Mucosa of descending colon (tissue), 3 donors: ENCODE measurements at regions not wholly inside any gene's neighbourhood (a gene's known extent, or its start where the extent isn't known, plus 50 kb on each side); places are given as distances from the start of the nearest gene placed in this dataset.

Source experiments
- ATAC-seq: fragments of 200-7000 bp; cut with Tn5 transposase; one replicate; pipeline ENCODE4 v1.9.1; 2020; ENCODE audit warnings: mild to moderate bottlenecking, moderate library complexity
- DNase-seq, 3 donors: peaks; one replicate each; pipeline ENCODE4 v3.0.0-alpha.2; 2020
- H3K36me3 ChIP-seq: fragments of 200-600 bp; one replicate; pipeline ENCODE4 v1.8.0; 2021; ENCODE audit warnings: low read depth, mild to moderate bottlenecking
- H3K4me1 ChIP-seq: fragments of 200-600 bp; one replicate; pipeline ENCODE4 v1.8.0; 2021; ENCODE audit warnings: low read depth, mild to moderate bottlenecking
- H3K4me3 ChIP-seq: fragments of 200-600 bp; one replicate; pipeline ENCODE4 v1.8.0; 2021; ENCODE audit warnings: mild to moderate bottlenecking
- H3K9me3 ChIP-seq: fragments of 200-600 bp; one replicate; pipeline ENCODE4 v1.8.0; 2021; ENCODE audit warnings: mild to moderate bottlenecking
- intact Hi-C, 2 donors: fragments of 100-400 bp; cut with DNase I in 1 of 2; cut with micrococcal nuclease in 1 of 2; formaldehyde crosslinking; loops; one replicate each; pipeline versions ENCODE4 v1.11.0 to v1.11.1; 2022; cut with DNase I, micrococcal nuclease
- TF ChIP-seq, protein P1 (sequence below): fragments of 200-600 bp; IDR thresholded peaks from one replicate; pipeline ENCODE4 v1.8.0; 2022; ENCODE audit warnings: antibody characterized with exemption, mild to moderate bottlenecking
- donor health status: DM: no; HTN: no; CAD: no; lungs with moderate emphysema.
- donor health status: DM: no; HTN: no; CAD: no.
- donor health status: DM: no; HTN: yes; CAD: no.

DNA sequence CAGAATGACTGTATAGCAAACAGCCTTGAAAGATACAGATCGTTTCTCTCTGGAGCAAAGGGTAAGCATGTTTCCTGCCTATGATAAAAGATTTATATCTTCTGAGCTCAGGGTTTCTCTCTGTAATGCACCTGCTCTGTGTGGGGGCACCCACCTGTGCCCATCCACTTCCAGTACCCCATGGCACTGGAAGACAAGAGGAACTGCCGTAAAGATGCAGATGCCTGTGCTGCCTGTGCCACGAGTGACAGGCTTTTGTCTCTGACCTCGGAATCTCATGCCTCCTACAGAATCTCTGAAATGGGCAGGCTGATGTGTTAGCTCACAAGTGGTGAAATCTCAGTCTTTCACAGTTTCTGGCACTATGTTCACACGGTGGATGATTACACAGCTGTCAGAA, 50.3 kb upstream of the ATP11A start:
- ATAC-seq = no peak
- TF ChIP-seq, protein P1, sequence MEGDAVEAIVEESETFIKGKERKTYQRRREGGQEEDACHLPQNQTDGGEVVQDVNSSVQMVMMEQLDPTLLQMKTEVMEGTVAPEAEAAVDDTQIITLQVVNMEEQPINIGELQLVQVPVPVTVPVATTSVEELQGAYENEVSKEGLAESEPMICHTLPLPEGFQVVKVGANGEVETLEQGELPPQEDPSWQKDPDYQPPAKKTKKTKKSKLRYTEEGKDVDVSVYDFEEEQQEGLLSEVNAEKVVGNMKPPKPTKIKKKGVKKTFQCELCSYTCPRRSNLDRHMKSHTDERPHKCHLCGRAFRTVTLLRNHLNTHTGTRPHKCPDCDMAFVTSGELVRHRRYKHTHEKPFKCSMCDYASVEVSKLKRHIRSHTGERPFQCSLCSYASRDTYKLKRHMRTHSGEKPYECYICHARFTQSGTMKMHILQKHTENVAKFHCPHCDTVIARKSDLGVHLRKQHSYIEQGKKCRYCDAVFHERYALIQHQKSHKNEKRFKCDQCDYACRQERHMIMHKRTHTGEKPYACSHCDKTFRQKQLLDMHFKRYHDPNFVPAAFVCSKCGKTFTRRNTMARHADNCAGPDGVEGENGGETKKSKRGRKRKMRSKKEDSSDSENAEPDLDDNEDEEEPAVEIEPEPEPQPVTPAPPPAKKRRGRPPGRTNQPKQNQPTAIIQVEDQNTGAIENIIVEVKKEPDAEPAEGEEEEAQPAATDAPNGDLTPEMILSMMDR = no peak
- intact Hi-C loops = loop anchor here in 1 of 2 donors (10.0 kb wide), 1 partner anchor 235 kb away; no protein-coding TSS in a partner anchor
- DNase-seq = no peak
- no peak overlapping the region for H3K4me3 ChIP-seq
- H3K4me1 ChIP-seq = no peaks in the 10 kb centered on the region
- no peaks in the 10 kb centered on the region for H3K9me3 ChIP-seq
- no peaks in the 10 kb centered on the region for H3K36me3 ChIP-seq

DNA sequence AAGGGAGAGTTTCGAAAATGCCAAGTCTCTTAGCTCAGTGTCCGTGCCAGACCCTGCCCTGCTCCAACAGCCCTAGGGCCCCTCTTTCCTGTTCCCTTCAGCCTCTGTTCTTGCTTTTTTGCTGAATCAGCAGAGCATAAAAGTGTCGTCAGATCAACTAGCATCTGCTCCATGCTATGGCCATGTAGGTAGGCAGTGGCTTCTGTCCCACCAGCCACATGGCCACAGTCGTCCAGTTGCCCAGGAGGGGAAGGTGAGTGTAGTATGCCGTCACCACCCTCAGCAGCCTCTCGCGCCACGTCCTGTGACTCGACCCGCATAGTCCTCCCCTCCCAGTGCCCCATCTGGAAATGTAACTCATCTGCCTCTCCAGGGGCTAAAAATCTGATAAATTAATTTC, 50.9 kb upstream of the ATP11A start:
- DNase-seq = no peak
- intact Hi-C loops = loop anchor here in 1 of 2 donors (10.0 kb wide), 1 partner anchor 236 kb away; no protein-coding TSS in a partner anchor
- TF ChIP-seq, protein P1 = no peak
- Histone ChIP-seq H3K9me3 (no peaks in the 10 kb centered on the region), H3K4me1 (no peaks in the 10 kb centered on the region), H3K4me3 (no peak overlapping the region), H3K36me3 (no peaks in the 10 kb centered on the region)
- no peak for ATAC-seq

DNA sequence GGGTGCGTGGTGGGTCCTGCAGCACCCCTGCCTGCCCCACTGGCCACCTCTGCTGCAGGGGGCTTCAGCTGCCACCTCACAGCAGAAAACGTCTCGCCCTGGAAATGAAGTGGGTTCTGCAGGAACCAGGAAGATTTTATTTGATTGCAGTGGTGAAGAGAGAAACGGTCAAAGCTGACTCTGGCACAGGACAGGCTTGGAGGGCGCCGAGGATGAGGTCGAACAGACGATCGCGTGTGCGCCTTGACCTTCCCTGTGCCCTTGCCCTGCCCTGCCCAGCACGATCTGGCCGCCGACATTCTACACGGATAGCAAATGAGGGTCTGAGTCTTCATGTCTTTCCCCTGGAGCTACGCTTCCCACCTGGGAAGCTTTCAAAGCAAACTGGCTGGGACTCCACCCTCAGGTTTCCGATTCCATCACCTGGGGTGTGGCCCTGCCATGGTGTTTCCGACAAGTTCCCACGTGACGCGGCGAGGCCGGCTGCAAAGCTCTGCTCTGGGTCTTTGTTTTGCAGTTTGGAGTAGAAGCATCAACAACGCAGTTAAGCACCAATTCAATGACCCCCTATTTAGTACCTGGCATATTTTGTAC, 50.3 kb upstream of the TUBGCP3 start:
- peak; percentile 45 for ATAC-seq
- peak in 1 of 3 donors; percentile 13 for DNase-seq
- intact Hi-C loops = loop anchor here in 1 of 2 donors (10.0 kb wide), 1 partner anchor 237 kb away; no protein-coding TSS in a partner anchor
- H3K9me3 ChIP-seq = no peaks in the 10 kb centered on the region
- H3K36me3 ChIP-seq = no peaks in the 10 kb centered on the region
- H3K4me1 ChIP-seq = no peaks in the 10 kb centered on the region
- TF ChIP-seq, protein P1 = no peak
- H3K4me3 ChIP-seq = no peak overlapping the region
